ENCODE measurements at regions not wholly inside any gene's neighbourhood (a gene's known extent, or its start where the extent isn't known, plus 50 kb on each side); places are given as distances from the start of the nearest gene placed in this dataset.
A peak's percentile ranks its signal among the peaks of the same experiment; 100 is the strongest.
"Not testable (repeated sequence)": the region's sequence is repeated elsewhere in the genome, so short reads cannot be mapped to it uniquely, and the experiment has no call there.

- no peak for DNase-seq (ENCODE audit: low read depth)
These were observed 274.5 kb downstream of the SIPA1L2 start for GRCh38 chr1:232355162-232356006.

- DNase-seq (ENCODE audit: low read depth): peak; percentile 30
These were observed 276.9 kb downstream of the SIPA1L2 start for GRCh38 chr1:232353001-232353400.

- DNase-seq (ENCODE audit: low read depth): no peak
These were observed 277.6 kb downstream of the SIPA1L2 start for GRCh38 chr1:232352366-232352765.

GRCh38 chr1:232351335-232351734, 278.6 kb downstream of the SIPA1L2 start:
- no peak for DNase-seq (ENCODE audit: low read depth)

- no peak for DNase-seq (ENCODE audit: low read depth)
These were observed 283.1 kb downstream of the SIPA1L2 start for GRCh38 chr1:232346844-232347243.

- DNase-seq (ENCODE audit: low read depth): peak; percentile 48
These were observed 285.0 kb downstream of the SIPA1L2 start for GRCh38 chr1:232344791-232345399.

- DNase-seq (ENCODE audit: low read depth): not testable (repeated sequence)
These were observed 285.7 kb downstream of the SIPA1L2 start for GRCh38 chr1:232344186-232344585.

- DNase-seq (ENCODE audit: low read depth): no peak
These were observed 289.5 kb downstream of the SIPA1L2 start for GRCh38 chr1:232340446-232340845.

- DNase-seq (ENCODE audit: low read depth): no peak
These were observed 290.9 kb downstream of the SIPA1L2 start for GRCh38 chr1:232339073-232339472.

- no peak for DNase-seq (ENCODE audit: low read depth)
These were observed 294.1 kb downstream of the SIPA1L2 start for GRCh38 chr1:232335741-232336293.

GRCh38 chr1:232335261-232335660, 294.7 kb downstream of the SIPA1L2 start:
- no peak for DNase-seq (ENCODE audit: low read depth)

- DNase-seq (ENCODE audit: low read depth): no peak
These were observed 295.1 kb downstream of the SIPA1L2 start for GRCh38 chr1:232334811-232335210.

- no peak for DNase-seq (ENCODE audit: low read depth)
These were observed 295.7 kb downstream of the SIPA1L2 start for GRCh38 chr1:232334246-232334645.

- no peak for DNase-seq (ENCODE audit: low read depth)
These were observed 296.5 kb downstream of the SIPA1L2 start for GRCh38 chr1:232333419-232333767.

- not testable (repeated sequence) for DNase-seq (ENCODE audit: low read depth)
These were observed 297.1 kb downstream of the SIPA1L2 start for GRCh38 chr1:232332710-232333418.

- no peak for DNase-seq (ENCODE audit: low read depth)
These were observed 300.7 kb downstream of the SIPA1L2 start for GRCh38 chr1:232329103-232329813.

- DNase-seq (ENCODE audit: low read depth): no peak
These were observed 301.3 kb downstream of the SIPA1L2 start for GRCh38 chr1:232328486-232329102.

GRCh38 chr1:232327899-232328298, 302.0 kb downstream of the SIPA1L2 start:
- no peak for DNase-seq (ENCODE audit: low read depth)

- no peak for DNase-seq (ENCODE audit: low read depth)
These were observed 302.7 kb downstream of the SIPA1L2 start for GRCh38 chr1:232327269-232327668.

GRCh38 chr1:232322162-232322734, 307.7 kb downstream of the SIPA1L2 start:
- no peak for DNase-seq (ENCODE audit: low read depth)

Data from HT1080 (cell line).